Neural cell (in vitro differentiated cells): ENCODE measurements at regions not wholly inside any gene's neighbourhood (a gene's known extent, or its start where the extent isn't known, plus 50 kb on each side); places are given as distances from the start of the nearest gene placed in this dataset.

Experiments used
- H2AFZ ChIP-seq: fragments of 200-600, 300-800 bp; sonication (generic), shearing (Covaris generic); 2 replicates; pipeline ENCODE4 v1.6.0; 2014; ENCODE audit warnings: low read depth, mild to moderate bottlenecking, antibody characterized with exemption, low read length, moderate library complexity
- H3F3A ChIP-seq: fragments of 200-600 bp; shearing (Covaris generic); 2 replicates; pipeline ENCODE4 v1.6.1; 2016; ENCODE audit warnings: mild to moderate bottlenecking, moderate library complexity, mixed read lengths, antibody characterized with exemption, low read length; ENCODE audit not compliant: insufficient read depth, poor library complexity, severe bottlenecking
- H3K27ac ChIP-seq: fragments of 200-600, 300-800 bp; sonication (generic), shearing (Covaris generic); 2 replicates; pipeline ENCODE4 v1.5.1; 2014; ENCODE audit warnings: mild to moderate bottlenecking, low read length, moderate library complexity
- H3K27me3 ChIP-seq: fragments of 300-800, 200-600 bp; sonication (generic), shearing (Covaris generic); 2 replicates; pipeline ENCODE4 v1.6.0; 2014; ENCODE audit warnings: mild to moderate bottlenecking, low read depth, low read length, moderate library complexity; ENCODE audit not compliant: insufficient read depth
- H3K36me3 ChIP-seq: fragments of 300-800, 200-600 bp; sonication (generic), shearing (Covaris generic); 2 replicates; pipeline ENCODE4 v1.5.1; 2014; ENCODE audit warnings: mild to moderate bottlenecking, antibody characterized with exemption, low read length, moderate library complexity; ENCODE audit not compliant: insufficient read depth
- H3K4me2 ChIP-seq: fragments of 300-800, 200-600 bp; sonication (generic), shearing (Covaris generic); 2 replicates; pipeline ENCODE4 v1.6.0; 2014; ENCODE audit warnings: mild to moderate bottlenecking, low read length
- H3K4me3 ChIP-seq: fragments of 300-800, 200-600 bp; sonication (generic), shearing (Covaris generic); 2 replicates; pipeline ENCODE4 v1.5.1; 2014; ENCODE audit warnings: mild to moderate bottlenecking, low read length, moderate library complexity
- H3K79me2 ChIP-seq: fragments of 200-600 bp; shearing (Covaris generic); replicated peaks from 2 replicates; pipeline ENCODE4 v1.6.0; 2014; ENCODE audit warnings: mild to moderate bottlenecking, low read length, moderate library complexity; ENCODE audit not compliant: insufficient read depth
- H3K9ac ChIP-seq: fragments of 300-800, 200-600 bp; sonication (generic), shearing (Covaris generic); 2 replicates; pipeline ENCODE4 v1.6.1; 2016; ENCODE audit warnings: mild to moderate bottlenecking, low read length, mixed read lengths
- H3K9me2 ChIP-seq: fragments of 200-600 bp; shearing (Covaris generic); 2 replicates; pipeline ENCODE4 v1.6.1; 2016; ENCODE audit warnings: mild to moderate bottlenecking, low read length, mixed read lengths; ENCODE audit not compliant: insufficient read depth
- H3K9me3 ChIP-seq: fragments of 200-600, 300-800 bp; sonication (generic), shearing (Covaris generic); 2 replicates; pipeline ENCODE4 v1.6.1; 2016; ENCODE audit warnings: mild to moderate bottlenecking, mixed run types, low read length, moderate library complexity, mixed read lengths
- H4K20me1 ChIP-seq: fragments of 200-600 bp; shearing (Covaris generic); 2 replicates; pipeline ENCODE4 v1.6.1; 2016; ENCODE audit warnings: mild to moderate bottlenecking, mixed run types; ENCODE audit not compliant: insufficient read depth
- CTCF ChIP-seq: fragments of 450-650 bp; IDR thresholded peaks from 2 replicates; pipeline ENCODE4 v1.5.1; 2014; ENCODE audit warnings: antibody characterized with exemption, mild to moderate bottlenecking, moderate library complexity; ENCODE audit not compliant: poor library complexity, severe bottlenecking
- EP300 ChIP-seq: fragments of 450-650 bp; conservative IDR thresholded peaks from 2 replicates; pipeline ENCODE4 v1.6.1; 2014; ENCODE audit warnings: antibody characterized with exemption, mild to moderate bottlenecking, moderate library complexity; ENCODE audit not compliant: poor library complexity, severe bottlenecking
- EZH2 ChIP-seq: fragments of 200-600, 300-800 bp; shearing (Covaris generic), sonication (generic); IDR thresholded peaks from 2 replicates; pipeline ENCODE4 v1.6.1; 2014; ENCODE audit warnings: antibody characterized with exemption, low read length, borderline replicate concordance, mild to moderate bottlenecking; ENCODE audit not compliant: insufficient read depth, poor library complexity, severe bottlenecking
- MXI1 ChIP-seq: fragments of 450-650 bp; conservative IDR thresholded peaks from 2 replicates; pipeline ENCODE4 v1.6.1; 2014; ENCODE audit warnings: antibody characterized with exemption, mild to moderate bottlenecking; ENCODE audit not compliant: poor library complexity, severe bottlenecking
- RAD21 ChIP-seq: fragments of 450-650 bp; conservative IDR thresholded peaks from 2 replicates; pipeline ENCODE4 v1.6.1; 2014; ENCODE audit warnings: antibody characterized with exemption, mild to moderate bottlenecking, moderate library complexity
- REST ChIP-seq: IDR thresholded peaks from 2 replicates; pipeline ENCODE4 v1.6.1; 2012; ENCODE audit warnings: borderline replicate concordance
- SMC3 ChIP-seq: fragments of 450-650 bp; conservative IDR thresholded peaks from 2 replicates; pipeline ENCODE4 v1.6.1; 2014; ENCODE audit warnings: antibody characterized with exemption, mild to moderate bottlenecking, moderate library complexity; ENCODE audit not compliant: poor library complexity
- TAF1 ChIP-seq: IDR thresholded peaks from 2 replicates; pipeline ENCODE4 v1.6.1; 2012; ENCODE audit warnings: low read depth

GRCh38 chr5:42989190-42989589, 50.9 kb downstream of the ANXA2R start:
- H3K27ac ChIP-seq, result no peak overlapping the region
- H3F3A ChIP-seq, result no peaks in the 10 kb centered on the region
- H3K27me3 ChIP-seq, result peaks cover 45% of the 10 kb centered on the region
- H3K9me3 ChIP-seq, result peaks cover 3% of the 10 kb centered on the region
- no peak overlapping the region for H3K9ac ChIP-seq
- no peaks in the 10 kb centered on the region for H3K36me3 ChIP-seq
- no peak for TF ChIP-seq REST
- TF ChIP-seq RAD21, result no peak
- H3K4me2 ChIP-seq, result no peak overlapping the region
- no peaks in the 10 kb centered on the region for H4K20me1 ChIP-seq
- H2AFZ ChIP-seq, result no peak overlapping the region
- H3K4me3 ChIP-seq, result no peak overlapping the region
- H3K9me2 ChIP-seq, result no peaks in the 10 kb centered on the region
- H3K79me2 ChIP-seq, result no peaks in the 10 kb centered on the region

GRCh38 chr5:42988568-42988967, 51.6 kb downstream of the ANXA2R start:
- H2AFZ ChIP-seq, result no peak overlapping the region
- H3K79me2 ChIP-seq, result no peaks in the 10 kb centered on the region
- TF ChIP-seq RAD21 (no peak), MXI1 (no peak), REST (no peak), EZH2 (no peak), SMC3 (no peak), CTCF (no peak), TAF1 (no peak), EP300 (no peak)
- no peak overlapping the region for H3K9ac ChIP-seq
- H3K4me2 ChIP-seq, result no peak overlapping the region
- peaks cover 39% of the 10 kb centered on the region for H3K27me3 ChIP-seq
- H3K36me3 ChIP-seq, result no peaks in the 10 kb centered on the region
- H3K9me3 ChIP-seq, result no peaks in the 10 kb centered on the region
- H3K9me2 ChIP-seq, result no peaks in the 10 kb centered on the region
- H3K27ac ChIP-seq, result no peak overlapping the region
- H3K4me3 ChIP-seq, result no peak overlapping the region
- no peaks in the 10 kb centered on the region for H4K20me1 ChIP-seq
- H3F3A ChIP-seq, result no peaks in the 10 kb centered on the region
